ENCODE measurements at regions not wholly inside any gene's neighbourhood (a gene's known extent, or its start where the extent isn't known, plus 50 kb on each side); places are given as distances from the start of the nearest gene placed in this dataset.
"Not testable (repeated sequence)": the region's sequence is repeated elsewhere in the genome, so short reads cannot be mapped to it uniquely, and the experiment has no call there.

GRCh38 chr2:122032264-122032645, 276.8 kb downstream of the TSN start:
- no peak for DNase-seq (ENCODE audit: extremely low spot score)
- CTCF ChIA-PET: no interaction called here
- no peak for TF ChIP-seq CTCF (IDR thresholded peaks at IDR 0.05; ENCODE audit: control extremely low read depth, extremely low read depth, low read depth, missing control alignments)
- POLR2A ChIA-PET: no interaction called here

- no peak for TF ChIP-seq CTCF (IDR thresholded peaks at IDR 0.05; ENCODE audit: control extremely low read depth, extremely low read depth, low read depth, missing control alignments)
- DNase-seq (ENCODE audit: extremely low spot score): no peak
- POLR2A ChIA-PET: no interaction called here
- CTCF ChIA-PET: no interaction called here
Observed at GRCh38 chr2:122033778-122034177, 278.3 kb downstream of the TSN start.

- no peak for DNase-seq (ENCODE audit: extremely low spot score)
- ChIA-PET CTCF (no interaction called here), POLR2A (no interaction called here)
- no peak for TF ChIP-seq CTCF (IDR thresholded peaks at IDR 0.05; ENCODE audit: control extremely low read depth, extremely low read depth, low read depth, missing control alignments)
Observed at GRCh38 chr2:122034344-122034743, 278.9 kb downstream of the TSN start.

GRCh38 chr2:122034777-122035176, 279.3 kb downstream of the TSN start:
- ChIA-PET POLR2A (no interaction called here), CTCF (no interaction called here)
- DNase-seq (ENCODE audit: extremely low spot score): no peak
- no peak for TF ChIP-seq CTCF (IDR thresholded peaks at IDR 0.05; ENCODE audit: control extremely low read depth, extremely low read depth, low read depth, missing control alignments)

GRCh38 chr2:122038816-122039215, 283.4 kb downstream of the TSN start:
- CTCF ChIA-PET, POLR2A ChIA-PET: not testable (repeated sequence)

GRCh38 chr2:122041455-122041854, 286.0 kb downstream of the TSN start:
- DNase-seq (ENCODE audit: extremely low spot score): no peak
- no peak for TF ChIP-seq CTCF (IDR thresholded peaks at IDR 0.05; ENCODE audit: control extremely low read depth, extremely low read depth, low read depth, missing control alignments)
- ChIA-PET POLR2A (no interaction called here), CTCF (no interaction called here)

More at GRCh38 chr2:122038816-122039215, 283.4 kb downstream of the TSN start:
- not testable (repeated sequence) for DNase-seq (ENCODE audit: extremely low spot score)

GRCh38 chr2:122051659-122052058, 296.2 kb downstream of the TSN start:
- CTCF ChIA-PET, POLR2A ChIA-PET: not testable (repeated sequence)

GRCh38 chr2:122055521-122055931, 300.1 kb downstream of the TSN start:
- DNase-seq (ENCODE audit: extremely low spot score): no peak
- TF ChIP-seq CTCF (IDR thresholded peaks at IDR 0.05; ENCODE audit: control extremely low read depth, extremely low read depth, low read depth, missing control alignments): no peak
- CTCF ChIA-PET: no interaction called here
- POLR2A ChIA-PET: no interaction called here

More at GRCh38 chr2:122051659-122052058, 296.2 kb downstream of the TSN start:
- DNase-seq (ENCODE audit: extremely low spot score): not testable (repeated sequence)

Data from GM10248 (cell line).